K562 (cell line): ENCODE measurements at regions not wholly inside any gene's neighbourhood (a gene's known extent, or its start where the extent isn't known, plus 50 kb on each side); places are given as distances from the start of the nearest gene placed in this dataset.

Experiments
- ATAC-seq: fragments of 200-7000 bp; cut with Tn5 transposase; 3 replicates; pipeline ENCODE4 v1.9.1; 2020; ENCODE audit warnings: moderate library complexity
- BruUV-seq: library from RNA; stranded (reverse); fragments of 400-500 nt; replicated peaks from 2 replicates; lab custom pipeline; 2021; lab: Mats Ljungman, UMichigan
- CTCF ChIA-PET: fragments of 300-600 bp; formaldehyde crosslinking; extraction: SDS; loops from one replicate; lab custom pipeline; 2021; ENCODE audit warnings: low intra/inter-chr PET ratio; lab: Yijun Ruan, JAX
- POLR2A ChIA-PET: fragments of 300-600, 350-650 bp; sonication (Branson Sonifier 250); formaldehyde crosslinking; extraction: SDS; loops from one replicate; lab custom pipeline; 2021; ENCODE audit warnings: antibody characterized with exemption, inconsistent platforms; lab: Yijun Ruan, JAX
- DNase-seq, 4 experiments: peaks; one replicate each; pipeline versions ENCODE4 v3.0.0 to v3.0.0-alpha.2; 2011 to 2018; ENCODE audit warnings: low spot score in 3 of 4, mixed read lengths in 3 of 4; ENCODE audit errors: extremely low read depth in 1 of 4
- FAIRE-seq: peaks from 2 replicates; lab custom pipeline; 2011; peaks lifted over from hg19 to GRCh38; lab: Jason Lieb, UNC
- H2AFZ ChIP-seq: 2 replicates; pipeline ENCODE4 v1.6.0; 2011; ENCODE audit warnings: low read depth, low read length, control low read depth, inconsistent platforms
- H3K27ac ChIP-seq: fragments of 200-600 bp; 3 replicates; pipeline ENCODE4 v1.8.0; 2011; ENCODE audit warnings: low read depth, mild to moderate bottlenecking, control low read depth, inconsistent platforms, low read length, moderate library complexity, mixed read lengths; ENCODE audit errors: extremely low read depth
- H3K27me3 ChIP-seq, 2 experiments: fragments of 300-600 bp in 1 of 2; 2 replicates in 1 of 2; 3 replicates in 1 of 2; pipeline versions ENCODE4 v1.6.0 to v1.8.0; 2011; ENCODE audit warnings: inconsistent platforms in 2 of 2, low read length in 2 of 2, mild to moderate bottlenecking in 1 of 2, mixed read lengths in 1 of 2, moderate library complexity in 1 of 2; ENCODE audit not compliant: control insufficient read depth in 2 of 2, insufficient read depth in 2 of 2
- H3K36me3 ChIP-seq: fragments of 300-600 bp; 3 replicates; pipeline ENCODE4 v1.8.0; 2011; ENCODE audit warnings: mild to moderate bottlenecking, low read length, inconsistent platforms; ENCODE audit not compliant: control insufficient read depth, insufficient read depth
- H3K4me1 ChIP-seq, 2 experiments: fragments of 200-600 bp in 1 of 2; replicated peaks in 1 of 2; 2 replicates in 1 of 2; 3 replicates in 1 of 2; pipeline versions ENCODE4 v1.5.1 to v1.8.0; 2011; ENCODE audit warnings: inconsistent platforms in 2 of 2, low read length in 2 of 2, mild to moderate bottlenecking in 1 of 2, mixed read lengths in 1 of 2, moderate library complexity in 1 of 2; ENCODE audit not compliant: control insufficient read depth in 2 of 2, insufficient read depth in 2 of 2
- H3K4me2 ChIP-seq: 2 replicates; pipeline ENCODE4 v1.6.1; 2011; ENCODE audit warnings: low read length, control low read depth, inconsistent platforms, mixed read lengths; ENCODE audit not compliant: insufficient read depth
- H3K4me3 ChIP-seq: fragments of 200-600 bp; sonication (generic), shearing (Covaris generic); 2 replicates; pipeline ENCODE4 v1.5.1; 2016; ENCODE audit warnings: control low read depth, inconsistent platforms
- H3K79me2 ChIP-seq: fragments of 200-600 bp; 3 replicates; pipeline ENCODE4 v1.8.0; 2011; ENCODE audit warnings: low read length, inconsistent platforms; ENCODE audit not compliant: control insufficient read depth, insufficient read depth
- H3K9ac ChIP-seq, 2 experiments: 2 replicates each; pipeline versions ENCODE4 v1.6.0 to v1.6.1; 2011; ENCODE audit warnings: low read depth in 2 of 2, low read length in 2 of 2, control low read depth in 1 of 2, inconsistent platforms in 1 of 2, mild to moderate bottlenecking in 1 of 2, mixed read lengths in 1 of 2; ENCODE audit not compliant: insufficient read depth in 1 of 2
- H3K9me1 ChIP-seq: one replicate; pipeline ENCODE4 v1.6.0; 2011; ENCODE audit warnings: inconsistent platforms, mild to moderate bottlenecking, low read length, moderate library complexity; ENCODE audit not compliant: control insufficient read depth, insufficient read depth
- H3K9me3 ChIP-seq: replicated peaks from 2 replicates; pipeline ENCODE4 v1.5.1; 2011; ENCODE audit warnings: low read depth, low read length, inconsistent platforms; ENCODE audit not compliant: control insufficient read depth, insufficient read depth
- H4K20me1 ChIP-seq: replicated peaks from 2 replicates; pipeline ENCODE4 v1.6.1; 2011; ENCODE audit warnings: low read length, inconsistent platforms, mixed read lengths; ENCODE audit not compliant: control insufficient read depth, insufficient read depth
- ARID2 ChIP-seq: fragments of 450-650 bp; IDR thresholded peaks from 2 replicates; pipeline ENCODE4 v1.6.1; 2017; ENCODE audit warnings: antibody characterized with exemption, mild to moderate bottlenecking
- BDP1 ChIP-seq: IDR thresholded peaks from 3 replicates; pipeline ENCODE4 v1.6.1; 2011; ENCODE audit not compliant: insufficient read length, insufficient read depth
- CC2D1A ChIP-seq: fragments of 450-650 bp; IDR thresholded peaks from 2 replicates; pipeline ENCODE4 v1.6.1; 2017; ENCODE audit warnings: mild to moderate bottlenecking
- GABPB1 ChIP-seq: sonication (generic); formaldehyde crosslinking; IDR thresholded peaks from 2 replicates; pipeline ENCODE4 v1.8.0; 2022; ENCODE audit warnings: mild to moderate bottlenecking, missing genetic modification reagents
- HDAC8 ChIP-seq: fragments of 450-650 bp; IDR thresholded peaks from 2 replicates; pipeline ENCODE4 v1.6.1; 2016; ENCODE audit warnings: mild to moderate bottlenecking, missing genetic modification characterization, moderate library complexity, missing compliant biosample characterization
- HIVEP1 ChIP-seq: fragments of 250-450 bp; sonication (Bioruptor Pico); IDR thresholded peaks from 2 replicates; pipeline ENCODE4 v1.4.0; 2020; ENCODE audit warnings: mild to moderate bottlenecking
- HNRNPLL ChIP-seq: fragments of 200-400 bp; formaldehyde crosslinking; IDR thresholded peaks from 2 replicates; pipeline ENCODE4 v1.6.1; 2017; ENCODE audit warnings: low read length, low read depth, mild to moderate bottlenecking; ENCODE audit not compliant: poor library complexity, severe bottlenecking
- KAT7 ChIP-seq: sonication (generic); formaldehyde crosslinking; IDR thresholded peaks from 2 replicates; pipeline ENCODE4 v1.8.0; 2022; ENCODE audit warnings: missing genetic modification reagents, mild to moderate bottlenecking, borderline replicate concordance
- NKRF ChIP-seq: fragments of 450-650 bp; IDR thresholded peaks from 2 replicates; pipeline ENCODE4 v1.6.1; 2016; ENCODE audit warnings: borderline replicate concordance
- PCBP2 ChIP-seq: fragments of 200-400 bp; formaldehyde crosslinking; IDR thresholded peaks from 2 replicates; pipeline ENCODE4 v1.6.1; 2018; ENCODE audit warnings: low read length, low read depth, mild to moderate bottlenecking, moderate library complexity; ENCODE audit not compliant: poor library complexity, severe bottlenecking
- POLR3G ChIP-seq: IDR thresholded peaks from 2 replicates; pipeline ENCODE4 v1.6.1; 2011; ENCODE audit not compliant: insufficient read length, insufficient replicate concordance; ENCODE audit errors: extremely low read depth
- SIX5 ChIP-seq, 2 experiments: IDR thresholded peaks; 2 replicates each; pipeline ENCODE4 v1.6.1; 2011; ENCODE audit warnings: low read length in 2 of 2, borderline replicate concordance in 1 of 2, low read depth in 1 of 2, mild to moderate bottlenecking in 1 of 2, moderate library complexity in 1 of 2; ENCODE audit not compliant: insufficient read depth in 1 of 2
- ZBTB1 ChIP-seq: sonication (generic); formaldehyde crosslinking; IDR thresholded peaks from 2 replicates; pipeline ENCODE4 v1.8.1; 2023; ENCODE audit warnings: missing genetic modification reagents, low read depth, mild to moderate bottlenecking, borderline replicate concordance
- ZFP1 ChIP-seq: fragments of 450-650 bp; formaldehyde crosslinking; IDR thresholded peaks from 2 replicates; pipeline ENCODE4 v1.4.0; 2020; ENCODE audit warnings: mild to moderate bottlenecking, mixed read lengths
- ZNF184 ChIP-seq: sonication (generic); formaldehyde crosslinking; IDR thresholded peaks from 2 replicates; pipeline ENCODE4 v1.5.0; 2020; ENCODE audit warnings: missing genetic modification reagents
- ZNF431 ChIP-seq: sonication (generic); formaldehyde crosslinking; IDR thresholded peaks from 2 replicates; pipeline ENCODE4 v1.8.0; 2022; ENCODE audit warnings: mild to moderate bottlenecking, missing genetic modification reagents
- WGBS: fragments of 100-300 bp; shearing (Covaris generic); methylation state at CpG from one replicate; pipeline ENCODE4 v1.1.6; 2016; ENCODE audit warnings: low coverage, mixed read lengths; ENCODE audit not compliant: insufficient coverage; ENCODE audit errors: missing lambda C conversion rate; 5-methylcytosine and 5-hydroxymethylcytosine counted together
- in situ Hi-C: fragments of 300-500 bp; cut with MboI; formaldehyde crosslinking; loops from 4 replicates; pipeline ENCODE4 v1.15.0; 2018; ENCODE audit warnings: inconsistent platforms, mixed read lengths
- intact Hi-C: fragments of 100-400 bp; cut with micrococcal nuclease; formaldehyde crosslinking; loops from 2 replicates; pipeline ENCODE4 v1.14.2; 2022
- TF ChIP-seq, protein P1 (sequence below): sonication (generic); formaldehyde crosslinking; IDR thresholded peaks from 2 replicates; pipeline ENCODE4 v1.8.0; 2022; ENCODE audit warnings: mild to moderate bottlenecking, missing genetic modification reagents

DNA sequence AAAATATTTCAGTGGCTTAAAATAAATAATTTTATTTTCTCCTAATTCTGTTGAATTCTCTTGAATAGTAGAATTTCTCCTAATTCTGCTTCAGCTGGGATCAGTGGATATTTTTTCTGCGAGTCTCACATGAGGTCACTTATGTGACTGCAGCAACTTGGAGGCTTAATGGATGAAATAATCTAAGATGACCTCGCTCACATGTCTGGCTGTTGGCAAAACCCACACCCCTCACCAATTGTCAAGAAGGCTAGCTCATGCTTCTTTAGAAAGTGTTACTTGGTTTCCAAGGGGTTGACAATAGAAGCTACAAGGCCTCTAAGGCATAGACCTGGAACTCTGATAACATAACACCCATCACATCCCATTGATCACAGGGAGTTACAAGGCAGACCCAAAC is 156.9 kb upstream of the DPYD start (continued):
- TF ChIP-seq, protein P1, sequence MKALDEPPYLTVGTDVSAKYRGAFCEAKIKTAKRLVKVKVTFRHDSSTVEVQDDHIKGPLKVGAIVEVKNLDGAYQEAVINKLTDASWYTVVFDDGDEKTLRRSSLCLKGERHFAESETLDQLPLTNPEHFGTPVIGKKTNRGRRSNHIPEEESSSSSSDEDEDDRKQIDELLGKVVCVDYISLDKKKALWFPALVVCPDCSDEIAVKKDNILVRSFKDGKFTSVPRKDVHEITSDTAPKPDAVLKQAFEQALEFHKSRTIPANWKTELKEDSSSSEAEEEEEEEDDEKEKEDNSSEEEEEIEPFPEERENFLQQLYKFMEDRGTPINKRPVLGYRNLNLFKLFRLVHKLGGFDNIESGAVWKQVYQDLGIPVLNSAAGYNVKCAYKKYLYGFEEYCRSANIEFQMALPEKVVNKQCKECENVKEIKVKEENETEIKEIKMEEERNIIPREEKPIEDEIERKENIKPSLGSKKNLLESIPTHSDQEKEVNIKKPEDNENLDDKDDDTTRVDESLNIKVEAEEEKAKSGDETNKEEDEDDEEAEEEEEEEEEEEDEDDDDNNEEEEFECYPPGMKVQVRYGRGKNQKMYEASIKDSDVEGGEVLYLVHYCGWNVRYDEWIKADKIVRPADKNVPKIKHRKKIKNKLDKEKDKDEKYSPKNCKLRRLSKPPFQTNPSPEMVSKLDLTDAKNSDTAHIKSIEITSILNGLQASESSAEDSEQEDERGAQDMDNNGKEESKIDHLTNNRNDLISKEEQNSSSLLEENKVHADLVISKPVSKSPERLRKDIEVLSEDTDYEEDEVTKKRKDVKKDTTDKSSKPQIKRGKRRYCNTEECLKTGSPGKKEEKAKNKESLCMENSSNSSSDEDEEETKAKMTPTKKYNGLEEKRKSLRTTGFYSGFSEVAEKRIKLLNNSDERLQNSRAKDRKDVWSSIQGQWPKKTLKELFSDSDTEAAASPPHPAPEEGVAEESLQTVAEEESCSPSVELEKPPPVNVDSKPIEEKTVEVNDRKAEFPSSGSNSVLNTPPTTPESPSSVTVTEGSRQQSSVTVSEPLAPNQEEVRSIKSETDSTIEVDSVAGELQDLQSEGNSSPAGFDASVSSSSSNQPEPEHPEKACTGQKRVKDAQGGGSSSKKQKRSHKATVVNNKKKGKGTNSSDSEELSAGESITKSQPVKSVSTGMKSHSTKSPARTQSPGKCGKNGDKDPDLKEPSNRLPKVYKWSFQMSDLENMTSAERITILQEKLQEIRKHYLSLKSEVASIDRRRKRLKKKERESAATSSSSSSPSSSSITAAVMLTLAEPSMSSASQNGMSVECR (CRISPR knock-in tag) = no peak

DNA sequence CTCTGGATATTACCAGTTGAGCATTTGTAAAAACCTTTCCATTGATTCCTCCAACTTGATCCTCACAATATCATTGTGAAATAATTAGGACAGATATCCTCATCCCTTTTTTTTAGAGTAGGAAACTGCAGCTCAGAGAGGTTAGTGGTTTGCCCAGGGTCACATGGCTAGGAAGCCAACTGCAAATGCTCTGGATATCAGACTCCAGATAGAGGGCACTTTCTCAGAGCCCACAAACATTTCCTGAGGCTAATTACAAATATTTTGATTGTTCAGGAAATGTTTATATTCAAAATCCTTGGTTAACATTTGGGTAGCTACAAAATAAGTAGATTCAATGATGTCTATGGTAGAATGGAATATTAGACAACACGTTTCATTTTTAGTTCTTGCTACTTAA is 154.8 kb upstream of the DPYD start:
- CTCF ChIA-PET = no interaction called here
- Histone ChIP-seq H3K27me3 (no peaks in the 10 kb centered on the region), H3K4me3 (no peak overlapping the region), H3K36me3 (no peaks in the 10 kb centered on the region), H3K79me2 (no peaks in the 10 kb centered on the region), H3K27ac (no peak overlapping the region), H3K9ac (no peak overlapping the region), H3K9me3 (no peaks in the 10 kb centered on the region), H3K4me2 (no peak overlapping the region), H3K9me1 (no peaks in the 10 kb centered on the region), H4K20me1 (no peaks in the 10 kb centered on the region), H2AFZ (no peak overlapping the region), H3K4me1 (no peaks in the 10 kb centered on the region)
- POLR2A ChIA-PET = no interaction called here
- 0% methylated on average over 1 of the region's 1 CpG for WGBS
- in situ Hi-C loops (no loop called here), intact Hi-C loops (no loop called here)
- no peak for ATAC-seq
- no peak for FAIRE-seq
- DNase-seq = no peak
- BruUV-seq = no TSS peak
- TF ChIP-seq SIX5 (IDR thresholded peaks at IDR 0.05; ENCODE audit: borderline replicate concordance in 1 of 2, insufficient read depth in 1 of 2, low read depth in 1 of 2, low read length in 2 of 2) = no peak
- TF ChIP-seq ARID2 = no peak
- no peak for TF ChIP-seq PCBP2
- TF ChIP-seq KAT7 (CRISPR knock-in tag) = no peak
- no peak for TF ChIP-seq ZNF431 (CRISPR knock-in tag)
- no peak for TF ChIP-seq HIVEP1 (CRISPR knock-in tag)
- no peak for TF ChIP-seq POLR3G
- no peak for TF ChIP-seq ZNF184
- TF ChIP-seq HNRNPLL = no peak
- no peak for TF ChIP-seq HDAC8
- TF ChIP-seq CC2D1A = no peak
- no peak for TF ChIP-seq BDP1
- no peak for TF ChIP-seq ZBTB1
- no peak for TF ChIP-seq GABPB1 (CRISPR knock-in tag)
- no peak for TF ChIP-seq ZFP1
- no peak for TF ChIP-seq NKRF
